ENCODE measurements at regions not wholly inside any gene's neighbourhood (a gene's known extent, or its start where the extent isn't known, plus 50 kb on each side); places are given as distances from the start of the nearest gene placed in this dataset.

- WGBS, 2 donors, result 90 to 94% methylated on average over 4 of the region's 4 CpGs
- TF ChIP-seq CTCF (IDR thresholded peaks at IDR 0.05; ENCODE audit: control extremely low read depth, extremely low read depth), result no peak
- Histone ChIP-seq H3K9me3 (ENCODE audit: control insufficient read depth in 4 of 4, insufficient read depth in 3 of 4, low read length in 3 of 4) (peaks cover 0 to 6% (median 0%) of the 10 kb centered on the region in 4 donors), H3K27ac (ENCODE audit: low read depth in 1 of 2, low read length in 1 of 2) (no peak overlapping the region), H3K36me3 (ENCODE audit: control insufficient read depth in 4 of 4, insufficient read depth in 4 of 4, low read length in 4 of 4) (no peaks in the 10 kb centered on the region), H3K27me3 (ENCODE audit: control insufficient read depth in 3 of 3, insufficient read depth in 3 of 3, low read length in 2 of 3) (no peaks in the 10 kb centered on the region), H3K4me1 (ENCODE audit: control insufficient read depth in 5 of 5, insufficient read depth in 5 of 5, low read length in 5 of 5) (no peaks in the 10 kb centered on the region), H3K9ac (ENCODE audit: insufficient read depth in 1 of 2, low read length in 2 of 2) (no peak overlapping the region), H3K4me3 (no peak overlapping the region)
- ATAC-seq (ENCODE audit: insufficient read depth, low FRiP score) (no peak), DNase-seq (no peak)
Measured at GRCh38 chr12:97305651-97306050, 157.0 kb upstream of the RMST start.

GRCh38 chr12:97306147-97306546, 156.5 kb upstream of the RMST start:
- no peak for TF ChIP-seq CTCF (IDR thresholded peaks at IDR 0.05; ENCODE audit: control extremely low read depth, extremely low read depth)
- Histone ChIP-seq H3K4me3 (no peak overlapping the region), H3K36me3 (ENCODE audit: control insufficient read depth in 4 of 4, insufficient read depth in 4 of 4, low read length in 4 of 4) (no peaks in the 10 kb centered on the region), H3K4me1 (ENCODE audit: control insufficient read depth in 5 of 5, insufficient read depth in 5 of 5, low read length in 5 of 5) (no peaks in the 10 kb centered on the region), H3K27ac (ENCODE audit: low read depth in 1 of 2, low read length in 1 of 2) (no peak overlapping the region), H3K27me3 (ENCODE audit: control insufficient read depth in 3 of 3, insufficient read depth in 3 of 3, low read length in 2 of 3) (no peaks in the 10 kb centered on the region), H3K9ac (ENCODE audit: insufficient read depth in 1 of 2, low read length in 2 of 2) (no peak overlapping the region), H3K9me3 (ENCODE audit: control insufficient read depth in 4 of 4, insufficient read depth in 3 of 4, low read length in 3 of 4) (peaks cover 0 to 6% (median 0%) of the 10 kb centered on the region in 4 donors)
- ATAC-seq (ENCODE audit: insufficient read depth, low FRiP score), result no peak
- DNase-seq, result peak in 2 of 3 donors; percentile 3 to 43
- WGBS, 2 donors, result 26 to 37% methylated on average over 3 of the region's 3 CpGs

GRCh38 chr12:97308576-97309198, 153.9 kb upstream of the RMST start:
- TF ChIP-seq CTCF (IDR thresholded peaks at IDR 0.05; ENCODE audit: control extremely low read depth, extremely low read depth), result peak; percentile 21
- ATAC-seq (ENCODE audit: insufficient read depth, low FRiP score), result peak; percentile 47
- peak in 2 of 3 donors; percentile 58 to 75 for DNase-seq
- no peaks in the 10 kb centered on the region for H3K9me3 ChIP-seq (ENCODE audit: control insufficient read depth in 4 of 4, insufficient read depth in 3 of 4, low read length in 3 of 4)
- H3K27ac ChIP-seq (ENCODE audit: low read depth in 1 of 2, low read length in 1 of 2), result no peak overlapping the region
- no peak overlapping the region for H3K4me3 ChIP-seq
- no peaks in the 10 kb centered on the region for H3K27me3 ChIP-seq (ENCODE audit: control insufficient read depth in 3 of 3, insufficient read depth in 3 of 3, low read length in 2 of 3)
- WGBS, 2 donors, result 4 to 10% methylated on average over 1 of the region's 1 CpG
- H3K9ac ChIP-seq (ENCODE audit: insufficient read depth in 1 of 2, low read length in 2 of 2), result no peak overlapping the region
- no peaks in the 10 kb centered on the region for H3K36me3 ChIP-seq (ENCODE audit: control insufficient read depth in 4 of 4, insufficient read depth in 4 of 4, low read length in 4 of 4)
- no peaks in the 10 kb centered on the region for H3K4me1 ChIP-seq (ENCODE audit: control insufficient read depth in 5 of 5, insufficient read depth in 5 of 5, low read length in 5 of 5)

GRCh38 chr12:97309921-97310320, 152.7 kb upstream of the RMST start:
- Histone ChIP-seq H3K9ac (ENCODE audit: insufficient read depth in 1 of 2, low read length in 2 of 2) (no peak overlapping the region), H3K4me1 (ENCODE audit: control insufficient read depth in 5 of 5, insufficient read depth in 5 of 5, low read length in 5 of 5) (no peaks in the 10 kb centered on the region), H3K27ac (ENCODE audit: low read depth in 1 of 2, low read length in 1 of 2) (no peak overlapping the region), H3K9me3 (ENCODE audit: control insufficient read depth in 4 of 4, insufficient read depth in 3 of 4, low read length in 3 of 4) (no peaks in the 10 kb centered on the region), H3K27me3 (ENCODE audit: control insufficient read depth in 3 of 3, insufficient read depth in 3 of 3, low read length in 2 of 3) (no peaks in the 10 kb centered on the region), H3K4me3 (no peak overlapping the region), H3K36me3 (ENCODE audit: control insufficient read depth in 4 of 4, insufficient read depth in 4 of 4, low read length in 4 of 4) (no peaks in the 10 kb centered on the region)
- ATAC-seq (ENCODE audit: insufficient read depth, low FRiP score), result no peak
- 78 to 96% methylated on average over 5 of the region's 5 CpGs for WGBS, 2 donors
- no peak for DNase-seq
- TF ChIP-seq CTCF (IDR thresholded peaks at IDR 0.05; ENCODE audit: control extremely low read depth, extremely low read depth), result no peak

All from lung (tissue), 11 donors.